H1 (cell line): ENCODE measurements at regions not wholly inside any gene's neighbourhood (a gene's known extent, or its start where the extent isn't known, plus 50 kb on each side); places are given as distances from the start of the nearest gene placed in this dataset.

Source experiments
- CTCF ChIA-PET: fragments of 300-600 bp; sonication (Branson Sonifier 250); formaldehyde crosslinking; loops from one replicate; lab custom pipeline; 2021; ENCODE audit not compliant: partially characterized antibody; lab: Charles Lee
- POLR2A ChIA-PET: fragments of 300-600 bp; sonication (Branson Sonifier 250); formaldehyde crosslinking; loops from one replicate; lab custom pipeline; 2021; ENCODE audit warnings: inconsistent platforms; ENCODE audit not compliant: partially characterized antibody; lab: Charles Lee
- DNase-seq, 2 experiments: peaks; one replicate each; pipeline versions ENCODE4 v3.0.0 to v3.0.0-alpha.2; 2010 to 2022; ENCODE audit warnings: low spot score in 2 of 2, low read depth in 1 of 2, mixed read lengths in 1 of 2
- FAIRE-seq: peaks from 2 replicates; lab custom pipeline; 2011; peaks lifted over from hg19 to GRCh38; lab: Jason Lieb, UNC
- H2AFZ ChIP-seq: 2 replicates; pipeline ENCODE4 v1.8.1; 2012; ENCODE audit warnings: low read length, inconsistent platforms
- H2AK5ac ChIP-seq: 2 replicates; pipeline ENCODE4 v1.6.1; 2013; ENCODE audit warnings: low read depth, low read length
- H2BK120ac ChIP-seq: replicated peaks from 2 replicates; pipeline ENCODE3; 2013; ENCODE audit warnings: low read depth, low read length, inconsistent platforms
- H2BK12ac ChIP-seq: 2 replicates; pipeline ENCODE4 v1.6.1; 2013; ENCODE audit warnings: low read depth, low read length
- H2BK15ac ChIP-seq: 2 replicates; pipeline ENCODE4 v1.6.1; 2013; ENCODE audit warnings: low read length
- H2BK20ac ChIP-seq: 2 replicates; pipeline ENCODE4 v1.6.1; 2013; ENCODE audit warnings: low read length
- H2BK5ac ChIP-seq: 2 replicates; pipeline ENCODE4 v1.6.1; 2013; ENCODE audit warnings: low read depth, low read length
- H3K14ac ChIP-seq: 2 replicates; pipeline ENCODE4 v1.6.1; 2013; ENCODE audit warnings: inconsistent platforms; ENCODE audit not compliant: insufficient read length
- H3K18ac ChIP-seq: 2 replicates; pipeline ENCODE4 v1.6.1; 2013; ENCODE audit warnings: low read length; ENCODE audit errors: extremely low read depth
- H3K23ac ChIP-seq: 2 replicates; pipeline ENCODE4 v1.6.1; 2013; ENCODE audit warnings: inconsistent platforms; ENCODE audit not compliant: insufficient read length
- H3K23me2 ChIP-seq: 2 replicates; pipeline ENCODE4 v1.6.1; 2013; ENCODE audit warnings: low read depth, low read length
- H3K27ac ChIP-seq: 2 replicates; pipeline ENCODE4 v1.6.1; 2011; ENCODE audit warnings: low read depth, low read length, inconsistent platforms
- H3K27me3 ChIP-seq, 4 experiments: replicated peaks in 1 of 4; 1 replicate in 1 of 4; 2 replicates in 3 of 4; pipeline versions ENCODE4 v1.6.1 to v1.8.1; 2011 to 2013; ENCODE audit warnings: low read length in 3 of 4, mild to moderate bottlenecking in 3 of 4, inconsistent platforms in 2 of 4, mixed read lengths in 2 of 4, moderate library complexity in 1 of 4; ENCODE audit not compliant: control insufficient read depth in 3 of 4, insufficient read depth in 3 of 4; ENCODE audit errors: extremely low read depth in 1 of 4
- H3K36me3 ChIP-seq, 4 experiments: 2 replicates each; pipeline versions ENCODE4 v1.6.1 to v1.8.1; 2011 to 2013; ENCODE audit warnings: mild to moderate bottlenecking in 4 of 4, low read length in 3 of 4, moderate library complexity in 2 of 4, control low read depth in 1 of 4, inconsistent platforms in 1 of 4; ENCODE audit not compliant: insufficient read depth in 4 of 4, control insufficient read depth in 2 of 4
- H3K4ac ChIP-seq: replicated peaks from 2 replicates; pipeline ENCODE3; 2013; ENCODE audit warnings: low read length, low read depth, mixed read lengths, inconsistent platforms; ENCODE audit not compliant: insufficient read length
- H3K4me1 ChIP-seq, 4 experiments: replicated peaks in 1 of 4; 1 replicate in 1 of 4; 2 replicates in 3 of 4; pipeline versions ENCODE4 v1.6.1 to v1.8.1; 2011 to 2013; ENCODE audit warnings: low read length in 3 of 4, inconsistent platforms in 2 of 4, mixed read lengths in 1 of 4; ENCODE audit not compliant: insufficient read depth in 4 of 4, control insufficient read depth in 3 of 4
- H3K4me2 ChIP-seq, 2 experiments: 2 replicates each; pipeline versions ENCODE4 v1.6.1 to v1.8.1; 2011 to 2013; ENCODE audit warnings: low read depth in 2 of 2, low read length in 2 of 2, control low read depth in 1 of 2, inconsistent platforms in 1 of 2, mild to moderate bottlenecking in 1 of 2; ENCODE audit not compliant: insufficient read depth in 1 of 2
- H3K4me3 ChIP-seq, 4 experiments: fragments of 200-600, 300-600 bp in 1 of 4; sonication (generic), shearing (Covaris generic), sonication (Bioruptor Twin) in 1 of 4; 2 replicates each; pipeline versions ENCODE4 v1.5.1 to v1.8.1; 2011 to 2016; ENCODE audit warnings: low read length in 4 of 4, low read depth in 3 of 4, control low read depth in 2 of 4, inconsistent platforms in 2 of 4, mild to moderate bottlenecking in 2 of 4, mixed read lengths in 1 of 4, moderate library complexity in 1 of 4; ENCODE audit not compliant: insufficient read depth in 2 of 4; ENCODE audit errors: extremely low read depth in 1 of 4
- H3K56ac ChIP-seq: replicated peaks from 2 replicates; pipeline ENCODE3; 2013; ENCODE audit warnings: low read depth, mild to moderate bottlenecking, mixed read lengths, low read length, inconsistent platforms; ENCODE audit not compliant: insufficient read length
- H3K79me1 ChIP-seq: 2 replicates; pipeline ENCODE4 v1.6.1; 2013; ENCODE audit warnings: low read depth, low read length, control low read depth
- H3K79me2 ChIP-seq, 2 experiments: 2 replicates each; pipeline versions ENCODE4 v1.6.1 to v1.8.1; 2012 to 2013; ENCODE audit warnings: low read length in 2 of 2, mild to moderate bottlenecking in 2 of 2, inconsistent platforms in 1 of 2; ENCODE audit not compliant: insufficient read depth in 2 of 2, control insufficient read depth in 1 of 2
- H3K9ac ChIP-seq, 4 experiments: replicated peaks in 1 of 4; 1 replicate in 1 of 4; 2 replicates in 3 of 4; pipeline versions ENCODE4 v1.6.1 to v1.8.1; 2011 to 2013; ENCODE audit warnings: low read depth in 3 of 4, low read length in 3 of 4, control low read depth in 2 of 4, mild to moderate bottlenecking in 2 of 4, moderate library complexity in 2 of 4, inconsistent platforms in 1 of 4; ENCODE audit errors: extremely low read depth in 1 of 4
- H3K9me3 ChIP-seq, 2 experiments: 2 replicates each; pipeline versions ENCODE4 v1.6.1 to v1.8.1; 2012 to 2013; ENCODE audit warnings: mild to moderate bottlenecking in 2 of 2, moderate library complexity in 2 of 2, control low read depth in 1 of 2, inconsistent platforms in 1 of 2, low read depth in 1 of 2, low read length in 1 of 2, mixed read lengths in 1 of 2; ENCODE audit not compliant: insufficient read depth in 2 of 2
- H4K20me1 ChIP-seq, 2 experiments: replicated peaks in 1 of 2; 2 replicates each; pipeline versions ENCODE3 to v1.8.1; 2011 to 2013; ENCODE audit warnings: inconsistent platforms in 2 of 2, low read length in 2 of 2, mild to moderate bottlenecking in 1 of 2; ENCODE audit not compliant: insufficient read depth in 2 of 2, control insufficient read depth in 1 of 2
- H4K5ac ChIP-seq: 2 replicates; pipeline ENCODE4 v1.6.1; 2013; ENCODE audit warnings: low read length, low read depth, mixed read lengths, inconsistent platforms; ENCODE audit not compliant: insufficient read length
- H4K8ac ChIP-seq: 2 replicates; pipeline ENCODE4 v1.8.0; 2013; ENCODE audit warnings: mild to moderate bottlenecking, moderate library complexity, low read length, inconsistent platforms; ENCODE audit not compliant: insufficient read depth; ENCODE audit errors: extremely low read depth
- H4K91ac ChIP-seq: replicated peaks from 2 replicates; pipeline ENCODE3; 2013; ENCODE audit warnings: low read length, mixed read lengths, inconsistent platforms; ENCODE audit not compliant: insufficient read length
- ATF2 ChIP-seq: IDR thresholded peaks from 2 replicates; pipeline ENCODE4 v1.6.1; 2012; ENCODE audit warnings: low read length, inconsistent platforms
- CREB1 ChIP-seq: IDR thresholded peaks from 2 replicates; pipeline ENCODE4 v1.6.1; 2012; ENCODE audit warnings: inconsistent platforms
- CTCF ChIP-seq, 3 experiments: IDR thresholded peaks; 1 replicate in 2 of 3; 2 replicates in 1 of 3; pipeline versions ENCODE4 v1.5.1 to v1.6.1; 2011; ENCODE audit warnings: low read length in 3 of 3, mild to moderate bottlenecking in 3 of 3, inconsistent platforms in 2 of 3, low read depth in 1 of 3, moderate library complexity in 1 of 3; ENCODE audit not compliant: insufficient read depth in 1 of 3; ENCODE audit errors: control extremely low read depth in 1 of 3
- HDAC6 ChIP-seq: IDR thresholded peaks from one replicate; pipeline ENCODE4 v1.7.1; 2012; ENCODE audit warnings: low read depth, mild to moderate bottlenecking, inconsistent platforms, low read length, moderate library complexity
- RAD21 ChIP-seq, 2 experiments: IDR thresholded peaks in 1 of 2; conservative IDR thresholded peaks in 1 of 2; 2 replicates each; pipeline ENCODE4 v1.6.1; 2011; ENCODE audit warnings: low read depth in 2 of 2, low read length in 2 of 2, improper control_type of control experiment in 1 of 2, inconsistent platforms in 1 of 2, mild to moderate bottlenecking in 1 of 2, moderate library complexity in 1 of 2
- TCF12 ChIP-seq: IDR thresholded peaks from 2 replicates; pipeline ENCODE4 v1.6.1; 2011; ENCODE audit warnings: low read depth, mild to moderate bottlenecking, low read length
- USF2 ChIP-seq: IDR thresholded peaks from 2 replicates; pipeline ENCODE4 v1.6.1; 2011; ENCODE audit warnings: low read length, improper control_type of control experiment
- ZNF274 ChIP-seq: IDR thresholded peaks from 2 replicates; pipeline ENCODE4 v1.7.0; 2012; ENCODE audit warnings: low read length, borderline replicate concordance; ENCODE audit errors: extremely low read depth
- WGBS, 2 experiments: shearing (Covaris generic) in 1 of 2; methylation state at CpG; one replicate each; pipeline versions ENCODE4 v1.1.6 to v1.1.7; 2013 to 2015; ENCODE audit warnings: low lambda C conversion rate in 2 of 2, mixed read lengths in 2 of 2, inconsistent platforms in 1 of 2, low coverage in 1 of 2, missing lambda C conversion rate in 1 of 2; ENCODE audit not compliant: insufficient replicate concordance in 2 of 2, insufficient coverage in 1 of 2, insufficient read length in 1 of 2; ENCODE audit errors: extremely low coverage in 1 of 2, missing lambda C conversion rate in 1 of 2; 5-methylcytosine and 5-hydroxymethylcytosine counted together

- no peak overlapping the region for H2BK20ac ChIP-seq
- H3K79me1 ChIP-seq = no peaks in the 10 kb centered on the region
- H3K14ac ChIP-seq = no peak overlapping the region
- no peaks in the 10 kb centered on the region for H3K79me2 ChIP-seq
- H3K27ac ChIP-seq = no peak overlapping the region
- H4K5ac ChIP-seq = no peak overlapping the region
- H3K4me3 ChIP-seq = no peak overlapping the region
- peak; percentile 70 for FAIRE-seq
- ChIA-PET POLR2A (no interaction called here), CTCF (interaction anchor here (0.6 to 3.9 kb wide), 28 partner anchors 8 to 649 kb away, joined by 3 to 24 read pairs (median 3); no protein-coding TSS in a partner anchor)
- 73% methylated on average over 4 of the region's 4 CpGs; no CpG with 5 or more reads in 1 of the 2 experiments for WGBS, 2 experiments
- H3K18ac ChIP-seq = no peak overlapping the region
- H4K91ac ChIP-seq = no peak overlapping the region
- H2BK5ac ChIP-seq = no peak overlapping the region
- H3K9ac ChIP-seq = no peak overlapping the region
- no peak overlapping the region for H2AK5ac ChIP-seq
- H4K20me1 ChIP-seq = no peaks in the 10 kb centered on the region
- no peaks in the 10 kb centered on the region for H3K36me3 ChIP-seq
- no peak overlapping the region for H3K4ac ChIP-seq
- no peak overlapping the region for H2BK120ac ChIP-seq
- no peak overlapping the region for H3K56ac ChIP-seq
- no peak overlapping the region for H2BK15ac ChIP-seq
- H3K4me2 ChIP-seq = no peak overlapping the region
- no peaks in the 10 kb centered on the region for H3K9me3 ChIP-seq
- no peaks in the 10 kb centered on the region for H3K27me3 ChIP-seq
- no peak overlapping the region for H4K8ac ChIP-seq
- no peak overlapping the region for H2AFZ ChIP-seq
- no peaks in the 10 kb centered on the region for H3K23me2 ChIP-seq
- no peak overlapping the region for H3K23ac ChIP-seq
- H3K4me1 ChIP-seq = no peaks in the 10 kb centered on the region
- no peak overlapping the region for H2BK12ac ChIP-seq
- DNase-seq = peak; percentile 66 to 69
- TF ChIP-seq CTCF (IDR thresholded peaks at IDR 0.05; ENCODE audit: control extremely low read depth in 1 of 3, insufficient read depth in 1 of 3, low read depth in 1 of 3, low read length in 3 of 3) (peak; percentile 62 to 94 (median 78)), TCF12 (no peak), ATF2 (no peak), USF2 (no peak), ZNF274 (no peak), CREB1 (peak; percentile 89), RAD21 (IDR thresholded peaks at IDR 0.05 in 1 of 2, conservative IDR thresholded peaks at IDR 0.05 in 1 of 2; ENCODE audit: low read depth in 2 of 2, low read length in 2 of 2) (peak; percentile 95 to 96), HDAC6 (no peak)
Measured at GRCh38 chr17:52383493-52384100, 225.1 kb upstream of the CA10 start.
